Right atrium auricular region (tissue), 2 donors: ENCODE measurements at regions not wholly inside any gene's neighbourhood (a gene's known extent, or its start where the extent isn't known, plus 50 kb on each side); places are given as distances from the start of the nearest gene placed in this dataset.

Experiments used
- DNase-seq: peaks from one replicate; pipeline ENCODE4 v3.0.0-alpha.2; 2019; ENCODE audit warnings: low spot score
- H3K27ac ChIP-seq, 2 donors: fragments of 200-600 bp; sonication (generic); 1 replicate in 1 of 2; 2 replicates in 1 of 2; pipeline ENCODE4 v1.5.1; 2016 to 2019
- H3K27me3 ChIP-seq, 2 donors: fragments of 200-600 bp; sonication (generic); one replicate each; pipeline versions ENCODE4 v1.5.1 to v1.6.0; 2017 to 2019
- H3K36me3 ChIP-seq: fragments of 200-600 bp; sonication (generic); one replicate; pipeline ENCODE4 v1.5.1; 2016
- H3K4me1 ChIP-seq, 2 donors: fragments of 200-600 bp; sonication (generic); one replicate each; pipeline versions ENCODE4 v1.5.1 to v1.6.0; 2017 to 2019
- H3K4me3 ChIP-seq, 2 donors: fragments of 200-600 bp; sonication (generic); 1 replicate in 1 of 2; 2 replicates in 1 of 2; pipeline ENCODE4 v1.5.1; 2017 to 2019; ENCODE audit warnings: mild to moderate bottlenecking in 1 of 2, moderate library complexity in 1 of 2
- H3K9me3 ChIP-seq, 2 donors: fragments of 200-600 bp; sonication (generic); one replicate each; pipeline ENCODE4 v1.5.1; 2019
- TF ChIP-seq, protein P1 (sequence below), 2 donors: fragments of 200-600 bp; sonication (generic); IDR thresholded peaks; one replicate each; pipeline ENCODE4 v1.5.1; 2019; ENCODE audit warnings: antibody characterized with exemption in 2 of 2

GRCh38 chr2:120504936-120505705 lies 159.2 kb downstream of the INHBB start:
- no peak overlapping the region for H3K4me3 ChIP-seq
- no peaks in the 10 kb centered on the region for H3K27me3 ChIP-seq
- peak overlapping the region; percentile 76 to 85 for H3K27ac ChIP-seq
- no peaks in the 10 kb centered on the region for H3K9me3 ChIP-seq
- TF ChIP-seq, protein P1, sequence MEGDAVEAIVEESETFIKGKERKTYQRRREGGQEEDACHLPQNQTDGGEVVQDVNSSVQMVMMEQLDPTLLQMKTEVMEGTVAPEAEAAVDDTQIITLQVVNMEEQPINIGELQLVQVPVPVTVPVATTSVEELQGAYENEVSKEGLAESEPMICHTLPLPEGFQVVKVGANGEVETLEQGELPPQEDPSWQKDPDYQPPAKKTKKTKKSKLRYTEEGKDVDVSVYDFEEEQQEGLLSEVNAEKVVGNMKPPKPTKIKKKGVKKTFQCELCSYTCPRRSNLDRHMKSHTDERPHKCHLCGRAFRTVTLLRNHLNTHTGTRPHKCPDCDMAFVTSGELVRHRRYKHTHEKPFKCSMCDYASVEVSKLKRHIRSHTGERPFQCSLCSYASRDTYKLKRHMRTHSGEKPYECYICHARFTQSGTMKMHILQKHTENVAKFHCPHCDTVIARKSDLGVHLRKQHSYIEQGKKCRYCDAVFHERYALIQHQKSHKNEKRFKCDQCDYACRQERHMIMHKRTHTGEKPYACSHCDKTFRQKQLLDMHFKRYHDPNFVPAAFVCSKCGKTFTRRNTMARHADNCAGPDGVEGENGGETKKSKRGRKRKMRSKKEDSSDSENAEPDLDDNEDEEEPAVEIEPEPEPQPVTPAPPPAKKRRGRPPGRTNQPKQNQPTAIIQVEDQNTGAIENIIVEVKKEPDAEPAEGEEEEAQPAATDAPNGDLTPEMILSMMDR (IDR thresholded peaks at IDR 0.05), result no peak
- DNase-seq, result no peak
- H3K36me3 ChIP-seq, result no peaks in the 10 kb centered on the region
- H3K4me1 ChIP-seq, result peaks cover 0 to 30% of the 10 kb centered on the region in 2 donors

GRCh38 chr2:120508567-120509041 lies 162.7 kb downstream of the INHBB start:
- DNase-seq, result no peak

GRCh38 chr2:120509213-120509815 lies 163.4 kb downstream of the INHBB start:
- Histone ChIP-seq H3K9me3 (no peaks in the 10 kb centered on the region), H3K4me1 (peaks cover 0 to 17% of the 10 kb centered on the region in 2 donors), H3K36me3 (no peaks in the 10 kb centered on the region), H3K27ac (no peak overlapping the region), H3K4me3 (no peak overlapping the region), H3K27me3 (no peaks in the 10 kb centered on the region)
- TF ChIP-seq, protein P1 (IDR thresholded peaks at IDR 0.05), result no peak
- DNase-seq, result no peak

More at GRCh38 chr2:120508567-120509041, 162.7 kb downstream of the INHBB start:
- H3K27me3 ChIP-seq, result no peaks in the 10 kb centered on the region
- H3K36me3 ChIP-seq, result no peaks in the 10 kb centered on the region
- H3K9me3 ChIP-seq, result no peaks in the 10 kb centered on the region
- no peak overlapping the region for H3K4me3 ChIP-seq
- H3K4me1 ChIP-seq, result peaks cover 0 to 23% of the 10 kb centered on the region in 2 donors
- TF ChIP-seq, protein P1 (IDR thresholded peaks at IDR 0.05), result no peak
- no peak overlapping the region for H3K27ac ChIP-seq

DNA sequence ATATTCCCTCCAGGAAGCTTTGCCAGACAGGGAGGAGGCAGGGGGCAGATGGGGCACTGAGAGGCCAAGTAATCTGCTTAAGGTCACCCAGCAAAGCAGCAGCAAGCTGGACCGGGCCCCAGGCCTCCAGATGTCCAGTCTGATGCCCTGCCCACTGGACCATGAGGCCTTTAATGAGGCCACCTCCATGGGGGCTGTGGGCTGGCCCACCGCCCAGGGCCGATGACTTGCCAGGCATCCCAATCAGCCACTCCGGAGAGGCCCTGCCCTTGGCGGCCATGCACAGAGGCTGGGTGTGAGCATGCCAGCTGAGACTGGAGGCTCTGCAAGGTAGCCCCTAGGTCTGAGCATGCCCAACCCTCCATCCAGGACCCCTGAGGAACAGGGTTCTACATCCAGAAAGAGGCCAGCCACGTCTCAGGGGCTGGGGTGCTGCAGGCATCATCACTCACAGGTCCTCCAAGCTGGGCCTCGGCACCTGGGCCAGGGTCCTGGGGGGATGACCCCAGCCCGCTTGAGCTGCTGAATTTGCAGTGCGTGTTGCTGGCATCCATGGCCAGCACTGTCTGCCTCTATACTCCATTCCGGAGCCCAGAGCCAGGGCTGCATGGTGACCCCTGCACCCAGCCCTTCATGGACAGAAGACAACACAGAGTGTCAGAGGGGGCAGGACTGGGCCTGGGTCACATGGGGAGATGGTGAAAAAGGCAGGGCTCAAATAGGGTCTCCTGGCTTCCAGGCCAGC lies 164.2 kb downstream of the INHBB start:
- DNase-seq, result no peak
- H3K9me3 ChIP-seq, result no peaks in the 10 kb centered on the region
- TF ChIP-seq, protein P1 (IDR thresholded peaks at IDR 0.05), result no peak
- no peaks in the 10 kb centered on the region for H3K36me3 ChIP-seq
- H3K4me3 ChIP-seq, result no peak overlapping the region
- no peak overlapping the region for H3K27ac ChIP-seq
- H3K27me3 ChIP-seq, result no peaks in the 10 kb centered on the region
- H3K4me1 ChIP-seq, result peaks cover 0 to 11% of the 10 kb centered on the region in 2 donors

- no peaks in the 10 kb centered on the region for H3K9me3 ChIP-seq
- TF ChIP-seq, protein P1 (IDR thresholded peaks at IDR 0.05), result no peak
- H3K4me1 ChIP-seq, result peaks cover 0 to 11% of the 10 kb centered on the region in 2 donors
- H3K4me3 ChIP-seq, result no peak overlapping the region
- no peaks in the 10 kb centered on the region for H3K27me3 ChIP-seq
- DNase-seq, result no peak
- H3K36me3 ChIP-seq, result no peaks in the 10 kb centered on the region
- no peak overlapping the region for H3K27ac ChIP-seq
These were observed 164.9 kb downstream of the INHBB start for GRCh38 chr2:120510751-120511395.
